ENCODE measurements at regions not wholly inside any gene's neighbourhood (a gene's known extent, or its start where the extent isn't known, plus 50 kb on each side); places are given as distances from the start of the nearest gene placed in this dataset.
"Not testable (repeated sequence)": the region's sequence is repeated elsewhere in the genome, so short reads cannot be mapped to it uniquely, and the experiment has no call there.

- H3K4me3 Mint-ChIP-seq = peak overlapping the region; percentile 53
- H3K27me3 Mint-ChIP-seq (ENCODE audit: low read depth); H3K9me3 Mint-ChIP-seq; H3K4me1 Mint-ChIP-seq; POLR2A ChIA-PET; CTCF ChIA-PET; H3K27ac Mint-ChIP-seq; H3K36me3 Mint-ChIP-seq: not testable (repeated sequence)
- ATAC-seq = peak; percentile 43
- peak; percentile 39 for DNase-seq (ENCODE audit: low spot score)
Observed at GRCh38 chr1:149708192-149708853, 74.2 kb upstream of the FCGR1A start.

- H3K4me3 Mint-ChIP-seq; H3K4me1 Mint-ChIP-seq; DNase-seq (ENCODE audit: low spot score); H3K27ac Mint-ChIP-seq; POLR2A ChIA-PET; CTCF ChIA-PET; H3K9me3 Mint-ChIP-seq; H3K27me3 Mint-ChIP-seq (ENCODE audit: low read depth); H3K36me3 Mint-ChIP-seq: not testable (repeated sequence)
- ATAC-seq = peak; percentile 83
Observed at GRCh38 chr1:149711651-149712050, 70.8 kb upstream of the FCGR1A start.

GRCh38 chr1:149712154-149712927 is 70.2 kb upstream of the FCGR1A start:
- peak overlapping the region; percentile 81 for H3K4me3 Mint-ChIP-seq
- CTCF ChIA-PET; H3K4me1 Mint-ChIP-seq; H3K9me3 Mint-ChIP-seq; POLR2A ChIA-PET; H3K27ac Mint-ChIP-seq; H3K27me3 Mint-ChIP-seq (ENCODE audit: low read depth); H3K36me3 Mint-ChIP-seq: not testable (repeated sequence)
- ATAC-seq (peak; percentile 6), DNase-seq (ENCODE audit: low spot score) (peak; percentile 50)

GRCh38 chr1:149713513-149713912 is 69.0 kb upstream of the FCGR1A start:
- CTCF ChIA-PET; H3K27ac Mint-ChIP-seq; H3K36me3 Mint-ChIP-seq; H3K4me1 Mint-ChIP-seq; H3K27me3 Mint-ChIP-seq (ENCODE audit: low read depth); DNase-seq (ENCODE audit: low spot score); H3K9me3 Mint-ChIP-seq; POLR2A ChIA-PET: not testable (repeated sequence)
- H3K4me3 Mint-ChIP-seq = peak overlapping the region; percentile 81
- peak; percentile 38 for ATAC-seq

GRCh38 chr1:149713952-149714351 is 68.5 kb upstream of the FCGR1A start:
- H3K4me3 Mint-ChIP-seq; POLR2A ChIA-PET; H3K36me3 Mint-ChIP-seq; H3K9me3 Mint-ChIP-seq; H3K27me3 Mint-ChIP-seq (ENCODE audit: low read depth); CTCF ChIA-PET; H3K4me1 Mint-ChIP-seq; H3K27ac Mint-ChIP-seq; DNase-seq (ENCODE audit: low spot score): not testable (repeated sequence)
- ATAC-seq = peak; percentile 38

GRCh38 chr1:149724618-149725302 is 57.7 kb upstream of the FCGR1A start:
- H3K27ac Mint-ChIP-seq; CTCF ChIA-PET; H3K4me3 Mint-ChIP-seq; H3K27me3 Mint-ChIP-seq (ENCODE audit: low read depth); POLR2A ChIA-PET; H3K4me1 Mint-ChIP-seq; DNase-seq (ENCODE audit: low spot score); H3K9me3 Mint-ChIP-seq; H3K36me3 Mint-ChIP-seq: not testable (repeated sequence)
- ATAC-seq = peak; percentile 73

GRCh38 chr1:149726688-149727087 is 55.8 kb upstream of the FCGR1A start:
- H3K36me3 Mint-ChIP-seq; ATAC-seq; DNase-seq (ENCODE audit: low spot score); H3K4me3 Mint-ChIP-seq; POLR2A ChIA-PET; H3K27me3 Mint-ChIP-seq (ENCODE audit: low read depth); H3K9me3 Mint-ChIP-seq; CTCF ChIA-PET; H3K4me1 Mint-ChIP-seq; H3K27ac Mint-ChIP-seq: not testable (repeated sequence)

GRCh38 chr1:149728598-149728997 is 53.9 kb upstream of the FCGR1A start:
- H3K27ac Mint-ChIP-seq; H3K9me3 Mint-ChIP-seq; CTCF ChIA-PET; H3K4me3 Mint-ChIP-seq; H3K27me3 Mint-ChIP-seq (ENCODE audit: low read depth); DNase-seq (ENCODE audit: low spot score); H3K4me1 Mint-ChIP-seq; ATAC-seq; POLR2A ChIA-PET; H3K36me3 Mint-ChIP-seq: not testable (repeated sequence)
